Thyroid gland (tissue), 4 donors: ENCODE measurements at regions not wholly inside any gene's neighbourhood (a gene's known extent, or its start where the extent isn't known, plus 50 kb on each side); places are given as distances from the start of the nearest gene placed in this dataset.

ENCODE experiments used
- CTCF ChIP-seq, 6 experiments: fragments of 200-600 bp in 3 of 6; fragments of 450-650 bp in 3 of 6; sonication (generic) in 3 of 6; IDR thresholded peaks; one replicate each; pipeline ENCODE4 v1.5.1; 2016 to 2019; ENCODE audit warnings: antibody characterized with exemption in 6 of 6, mild to moderate bottlenecking in 2 of 6, inconsistent platforms in 1 of 6, moderate library complexity in 1 of 6
- POLR2A ChIP-seq, 2 donors: fragments of 450-650 bp; IDR thresholded peaks; one replicate each; pipeline ENCODE4 v1.6.1; 2017; ENCODE audit warnings: antibody characterized with exemption in 2 of 2, mild to moderate bottlenecking in 2 of 2, moderate library complexity in 1 of 2

DNA sequence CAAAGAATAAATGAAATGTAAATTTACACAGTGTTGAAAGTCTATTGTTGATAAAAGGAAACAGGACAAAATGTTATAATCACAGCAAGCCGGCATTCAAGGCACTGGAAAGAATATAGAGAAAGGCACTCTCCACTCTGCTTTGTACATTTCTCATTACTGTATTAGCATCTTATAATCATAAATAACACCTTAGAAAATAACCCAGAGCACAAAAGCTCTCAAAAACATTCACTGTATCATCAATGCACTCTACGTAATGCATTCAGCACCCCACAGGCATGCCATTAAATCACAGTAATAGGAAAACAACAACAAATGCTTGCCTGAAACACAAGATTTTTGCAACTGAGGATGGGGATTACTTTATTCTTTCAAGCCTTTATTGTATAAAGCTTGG is 75.3 kb upstream of the TRPC3 start:
- no peak for TF ChIP-seq CTCF (IDR thresholded peaks at IDR 0.05)
- no peak for TF ChIP-seq POLR2A (IDR thresholded peaks at IDR 0.05)
